ENCODE measurements at regions not wholly inside any gene's neighbourhood (a gene's known extent, or its start where the extent isn't known, plus 50 kb on each side); places are given as distances from the start of the nearest gene placed in this dataset.

DNA sequence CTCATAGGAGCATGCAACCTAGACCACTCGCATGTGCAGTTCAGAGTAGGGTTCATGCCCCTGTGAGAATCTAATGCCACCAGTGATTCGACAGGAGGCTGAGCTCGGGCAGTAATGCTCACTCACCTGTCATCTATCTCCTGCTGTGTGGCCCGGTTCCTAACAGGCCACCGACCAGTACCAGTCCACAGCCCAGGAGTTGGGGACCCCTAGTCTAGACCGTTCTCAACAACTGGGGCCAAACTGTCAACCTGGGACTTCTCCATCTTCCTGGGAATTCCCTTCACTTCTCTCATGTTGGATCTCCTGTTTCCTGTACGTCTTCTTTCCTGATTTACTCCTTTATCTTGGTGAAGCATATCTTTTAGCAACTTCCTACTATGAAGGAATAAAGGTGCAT lies 79.4 kb upstream of the HELT start:
- H3K9me3 ChIP-seq (ENCODE audit: insufficient read depth, low read length, severe bottlenecking), result no peaks in the 10 kb centered on the region
- no peak for TF ChIP-seq EZH2 (IDR thresholded peaks at IDR 0.05; ENCODE audit: borderline replicate concordance, low read depth, low read length, severe bottlenecking)
- TF ChIP-seq, protein P1, sequence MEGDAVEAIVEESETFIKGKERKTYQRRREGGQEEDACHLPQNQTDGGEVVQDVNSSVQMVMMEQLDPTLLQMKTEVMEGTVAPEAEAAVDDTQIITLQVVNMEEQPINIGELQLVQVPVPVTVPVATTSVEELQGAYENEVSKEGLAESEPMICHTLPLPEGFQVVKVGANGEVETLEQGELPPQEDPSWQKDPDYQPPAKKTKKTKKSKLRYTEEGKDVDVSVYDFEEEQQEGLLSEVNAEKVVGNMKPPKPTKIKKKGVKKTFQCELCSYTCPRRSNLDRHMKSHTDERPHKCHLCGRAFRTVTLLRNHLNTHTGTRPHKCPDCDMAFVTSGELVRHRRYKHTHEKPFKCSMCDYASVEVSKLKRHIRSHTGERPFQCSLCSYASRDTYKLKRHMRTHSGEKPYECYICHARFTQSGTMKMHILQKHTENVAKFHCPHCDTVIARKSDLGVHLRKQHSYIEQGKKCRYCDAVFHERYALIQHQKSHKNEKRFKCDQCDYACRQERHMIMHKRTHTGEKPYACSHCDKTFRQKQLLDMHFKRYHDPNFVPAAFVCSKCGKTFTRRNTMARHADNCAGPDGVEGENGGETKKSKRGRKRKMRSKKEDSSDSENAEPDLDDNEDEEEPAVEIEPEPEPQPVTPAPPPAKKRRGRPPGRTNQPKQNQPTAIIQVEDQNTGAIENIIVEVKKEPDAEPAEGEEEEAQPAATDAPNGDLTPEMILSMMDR (IDR thresholded peaks at IDR 0.05; ENCODE audit: borderline replicate concordance, extremely low read depth, low read length, poor library complexity, severe bottlenecking), result no peak
- H4K20me1 ChIP-seq (ENCODE audit: insufficient read depth, low read length), result no peaks in the 10 kb centered on the region
- H2AFZ ChIP-seq (ENCODE audit: low read depth, low read length), result no peak overlapping the region
- no peak overlapping the region for H3K9ac ChIP-seq (ENCODE audit: low read depth, low read length)
- H3K27me3 ChIP-seq (ENCODE audit: insufficient read depth, low read length, poor library complexity), result no peaks in the 10 kb centered on the region
- no peak overlapping the region for H3K4me3 ChIP-seq (ENCODE audit: low read depth in 1 of 2, low read length in 2 of 2)
- ATAC-seq (ENCODE audit: insufficient read depth, low read depth) (no peak), DNase-seq (no peak)
- H3K4me1 ChIP-seq (ENCODE audit: insufficient read depth, low read length), result no peaks in the 10 kb centered on the region
- H3K79me2 ChIP-seq (ENCODE audit: insufficient read depth, low read length), result no peaks in the 10 kb centered on the region
- H3K27ac ChIP-seq (ENCODE audit: low read length), result no peak overlapping the region
- no peaks in the 10 kb centered on the region for H3K36me3 ChIP-seq (ENCODE audit: insufficient read depth, low read length)
- no peak overlapping the region for H3K4me2 ChIP-seq (ENCODE audit: insufficient read depth, low read length)

- no peaks in the 10 kb centered on the region for H3K79me2 ChIP-seq (ENCODE audit: insufficient read depth, low read length)
- H3K4me2 ChIP-seq (ENCODE audit: insufficient read depth, low read length), result no peak overlapping the region
- DNase-seq, result no peak
- no peaks in the 10 kb centered on the region for H3K36me3 ChIP-seq (ENCODE audit: insufficient read depth, low read length)
- no peak for ATAC-seq (ENCODE audit: insufficient read depth, low read depth)
- no peak for TF ChIP-seq EZH2 (IDR thresholded peaks at IDR 0.05; ENCODE audit: borderline replicate concordance, low read depth, low read length, severe bottlenecking)
- TF ChIP-seq, protein P1 (IDR thresholded peaks at IDR 0.05; ENCODE audit: borderline replicate concordance, extremely low read depth, low read length, poor library complexity, severe bottlenecking), result no peak
- no peaks in the 10 kb centered on the region for H3K9me3 ChIP-seq (ENCODE audit: insufficient read depth, low read length, severe bottlenecking)
- H4K20me1 ChIP-seq (ENCODE audit: insufficient read depth, low read length), result no peaks in the 10 kb centered on the region
- H3K4me3 ChIP-seq (ENCODE audit: low read depth in 1 of 2, low read length in 2 of 2), result no peak overlapping the region
- no peaks in the 10 kb centered on the region for H3K27me3 ChIP-seq (ENCODE audit: insufficient read depth, low read length, poor library complexity)
- no peak overlapping the region for H3K27ac ChIP-seq (ENCODE audit: low read length)
- no peaks in the 10 kb centered on the region for H3K4me1 ChIP-seq (ENCODE audit: insufficient read depth, low read length)
- H3K9ac ChIP-seq (ENCODE audit: low read depth, low read length), result no peak overlapping the region
- no peak overlapping the region for H2AFZ ChIP-seq (ENCODE audit: low read depth, low read length)
Observed at GRCh38 chr4:184939978-184940377, 78.3 kb upstream of the HELT start.

DNA sequence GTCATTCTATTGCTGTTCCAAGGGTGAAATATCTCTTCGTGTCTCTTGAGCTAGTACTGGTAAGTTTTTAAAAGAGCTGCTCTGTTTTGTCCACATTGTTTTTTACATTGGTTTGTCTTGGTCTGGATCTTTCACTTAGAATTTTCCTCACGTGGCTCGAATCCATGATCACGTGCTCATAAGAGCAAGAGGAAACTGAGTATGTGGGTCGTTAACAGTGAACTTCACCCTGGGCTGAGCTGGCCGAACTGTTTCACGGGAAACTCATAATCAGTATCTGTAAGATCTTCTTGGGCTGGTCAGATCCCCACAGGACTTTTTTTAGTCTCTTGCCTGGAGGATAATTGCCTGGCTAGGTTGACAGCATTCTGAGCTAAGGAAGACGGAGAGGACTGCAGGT lies 77.8 kb upstream of the HELT start:
- Histone ChIP-seq H3K79me2 (ENCODE audit: insufficient read depth, low read length) (no peaks in the 10 kb centered on the region), H3K4me3 (ENCODE audit: low read depth in 1 of 2, low read length in 2 of 2) (no peak overlapping the region), H3K9me3 (ENCODE audit: insufficient read depth, low read length, severe bottlenecking) (no peaks in the 10 kb centered on the region), H2AFZ (ENCODE audit: low read depth, low read length) (no peak overlapping the region), H3K36me3 (ENCODE audit: insufficient read depth, low read length) (no peaks in the 10 kb centered on the region), H3K27me3 (ENCODE audit: insufficient read depth, low read length, poor library complexity) (no peaks in the 10 kb centered on the region), H3K27ac (ENCODE audit: low read length) (no peak overlapping the region), H3K4me2 (ENCODE audit: insufficient read depth, low read length) (no peak overlapping the region), H4K20me1 (ENCODE audit: insufficient read depth, low read length) (no peaks in the 10 kb centered on the region), H3K9ac (ENCODE audit: low read depth, low read length) (no peak overlapping the region), H3K4me1 (ENCODE audit: insufficient read depth, low read length) (no peaks in the 10 kb centered on the region)
- ATAC-seq (ENCODE audit: insufficient read depth, low read depth) (no peak), DNase-seq (no peak)
- TF ChIP-seq EZH2 (IDR thresholded peaks at IDR 0.05; ENCODE audit: borderline replicate concordance, low read depth, low read length, severe bottlenecking), result no peak
- TF ChIP-seq, protein P1 (IDR thresholded peaks at IDR 0.05; ENCODE audit: borderline replicate concordance, extremely low read depth, low read length, poor library complexity, severe bottlenecking), result no peak

All from DND-41 (cell line).